HEK293 (cell line): ENCODE measurements at regions not wholly inside any gene's neighbourhood (a gene's known extent, or its start where the extent isn't known, plus 50 kb on each side); places are given as distances from the start of the nearest gene placed in this dataset.

Source experiments
- CTCF ChIA-PET: fragments of 350-600 bp; formaldehyde crosslinking; extraction: SDS; loops from one replicate; lab custom pipeline; 2021; ENCODE audit warnings: antibody characterized with exemption; lab: Yijun Ruan, JAX
- POLR2A ChIA-PET: fragments of 300-600 bp; formaldehyde crosslinking; extraction: SDS; loops from one replicate; lab custom pipeline; 2020; ENCODE audit warnings: antibody characterized with exemption, inconsistent platforms; lab: Yijun Ruan, JAX
- H3K27ac ChIP-seq: fragments of 200-500 bp; sonication (Bioruptor generic); 2 replicates; pipeline ENCODE4 v1.5.1; 2014; ENCODE audit warnings: low read depth, low read length, control low read depth, inconsistent platforms; ENCODE audit errors: extremely low read depth
- H3K36me3 ChIP-seq, 2 experiments: fragments of 200-500 bp in 1 of 2; sonication (Bioruptor generic) in 1 of 2; 1 replicate in 1 of 2; 2 replicates in 1 of 2; pipeline ENCODE4 v1.5.1; 2014 to 2017; ENCODE audit warnings: inconsistent platforms in 2 of 2, low read length in 2 of 2; ENCODE audit not compliant: control insufficient read depth in 2 of 2, insufficient read depth in 1 of 2
- H3K4me1 ChIP-seq: fragments of 200-500 bp; sonication (Bioruptor generic); 2 replicates; pipeline ENCODE4 v1.5.1; 2014; ENCODE audit warnings: mild to moderate bottlenecking, low read length, inconsistent platforms; ENCODE audit not compliant: control insufficient read depth, insufficient read depth
- H3K4me3 ChIP-seq: 2 replicates; pipeline ENCODE4 v1.5.1; 2011; ENCODE audit warnings: low read depth, mild to moderate bottlenecking, control low read depth, low read length, moderate library complexity
- H3K9me3 ChIP-seq: fragments of 200-500 bp; sonication (Bioruptor generic); 2 replicates; pipeline ENCODE4 v1.5.1; 2014; ENCODE audit warnings: low read depth, low read length, inconsistent platforms; ENCODE audit not compliant: control insufficient read depth, insufficient read depth
- PATZ1 ChIP-seq: fragments of 450-650 bp; formaldehyde crosslinking; IDR thresholded peaks from 2 replicates; pipeline ENCODE4 v1.5.1; 2016; ENCODE audit warnings: missing biosample characterization, missing genetic modification characterization
- PRDM4 ChIP-seq: fragments of 450-650 bp; formaldehyde crosslinking; IDR thresholded peaks from 2 replicates; pipeline ENCODE4 v1.5.1; 2017; ENCODE audit warnings: missing biosample characterization, missing genetic modification characterization
- SCRT2 ChIP-seq: fragments of 450-650 bp; formaldehyde crosslinking; IDR thresholded peaks from 2 replicates; pipeline ENCODE4 v1.5.1; 2016; ENCODE audit warnings: missing biosample characterization, missing genetic modification characterization
- TSHZ1 ChIP-seq: fragments of 450-650 bp; formaldehyde crosslinking; IDR thresholded peaks from 2 replicates; pipeline ENCODE4 v1.5.1; 2016; ENCODE audit warnings: missing biosample characterization, missing genetic modification characterization, borderline replicate concordance
- ZBTB26 ChIP-seq: fragments of 450-650 bp; formaldehyde crosslinking; optimal IDR thresholded peaks from 2 replicates; pipeline ENCODE3; 2016; ENCODE audit warnings: missing biosample characterization, mild to moderate bottlenecking, missing genetic modification characterization
- ZNF140 ChIP-seq: fragments of 450-650 bp; formaldehyde crosslinking; IDR thresholded peaks from 2 replicates; pipeline ENCODE4 v1.5.1; 2016; ENCODE audit warnings: missing biosample characterization, missing genetic modification characterization
- ZNF248 ChIP-seq: fragments of 450-650 bp; formaldehyde crosslinking; IDR thresholded peaks from 2 replicates; pipeline ENCODE4 v1.5.1; 2017; ENCODE audit warnings: missing biosample characterization, missing genetic modification characterization
- ZNF366 ChIP-seq: fragments of 450-650 bp; formaldehyde crosslinking; conservative IDR thresholded peaks from 2 replicates; pipeline ENCODE4 v1.5.1; 2016; ENCODE audit warnings: missing biosample characterization, missing genetic modification characterization
- ZNF426 ChIP-seq: fragments of 450-650 bp; formaldehyde crosslinking; IDR thresholded peaks from 2 replicates; pipeline ENCODE4 v1.5.1; 2017; ENCODE audit warnings: missing biosample characterization, missing genetic modification characterization, mild to moderate bottlenecking, inconsistent platforms, moderate library complexity
- ZNF544 ChIP-seq: fragments of 450-650 bp; formaldehyde crosslinking; IDR thresholded peaks from 2 replicates; pipeline ENCODE4 v1.5.0; 2017; ENCODE audit warnings: missing biosample characterization, missing genetic modification characterization
- ZNF555 ChIP-seq: fragments of 450-650 bp; formaldehyde crosslinking; conservative IDR thresholded peaks from 2 replicates; pipeline ENCODE4 v1.5.1; 2017; ENCODE audit warnings: missing biosample characterization, mild to moderate bottlenecking, missing genetic modification characterization, inconsistent platforms
- ZNF621 ChIP-seq: fragments of 450-650 bp; formaldehyde crosslinking; IDR thresholded peaks from 2 replicates; pipeline ENCODE4 v1.5.1; 2017; ENCODE audit warnings: missing biosample characterization, missing genetic modification characterization
- ZNF747 ChIP-seq: fragments of 450-650 bp; formaldehyde crosslinking; IDR thresholded peaks from 2 replicates; pipeline ENCODE4 v1.5.1; 2016; ENCODE audit warnings: missing biosample characterization, missing genetic modification characterization
- ZSCAN5A ChIP-seq: fragments of 450-650 bp; formaldehyde crosslinking; IDR thresholded peaks from 2 replicates; pipeline ENCODE4 v1.5.1; 2016; ENCODE audit warnings: missing biosample characterization, missing genetic modification characterization
- TF ChIP-seq, protein P1 (sequence below): fragments of 450-650 bp; formaldehyde crosslinking; IDR thresholded peaks from 2 replicates; pipeline ENCODE4 v1.5.1; 2016; ENCODE audit warnings: missing biosample characterization, missing genetic modification characterization, low read depth

DNA sequence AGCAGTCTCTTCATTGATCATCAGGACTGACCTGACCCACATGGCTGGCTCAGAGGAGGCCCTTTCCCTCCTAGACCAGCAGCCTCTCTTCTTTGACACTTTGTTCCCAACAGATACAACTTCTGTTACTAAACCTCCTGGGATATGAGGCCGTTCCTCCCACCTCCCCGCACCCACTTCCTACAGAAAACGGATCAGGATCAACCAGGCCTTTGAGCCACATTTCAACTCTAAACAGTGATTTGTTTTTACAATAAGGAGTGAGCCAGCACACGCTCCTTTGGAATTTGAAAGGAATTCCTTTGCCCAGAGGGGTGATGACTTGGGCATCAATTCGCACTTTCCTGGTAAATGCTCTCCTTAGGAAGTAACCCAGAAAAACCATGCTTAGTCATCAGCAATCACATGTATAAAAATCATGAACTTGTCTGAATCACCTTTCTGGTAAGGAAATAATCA, 180.4 kb downstream of the FAM124B start (continued):
- TF ChIP-seq ZBTB26 = no peak
- no peak for TF ChIP-seq ZNF747 (tag by site-specific recombination)
- TF ChIP-seq ZNF621 (tag by site-specific recombination) = no peak
- no peak for TF ChIP-seq ZNF248 (tag by site-specific recombination)
- TF ChIP-seq ZNF544 (tag by site-specific recombination) = no peak
- TF ChIP-seq PATZ1 (tag by site-specific recombination) = no peak
- no peak for TF ChIP-seq ZNF140 (tag by site-specific recombination)

DNA sequence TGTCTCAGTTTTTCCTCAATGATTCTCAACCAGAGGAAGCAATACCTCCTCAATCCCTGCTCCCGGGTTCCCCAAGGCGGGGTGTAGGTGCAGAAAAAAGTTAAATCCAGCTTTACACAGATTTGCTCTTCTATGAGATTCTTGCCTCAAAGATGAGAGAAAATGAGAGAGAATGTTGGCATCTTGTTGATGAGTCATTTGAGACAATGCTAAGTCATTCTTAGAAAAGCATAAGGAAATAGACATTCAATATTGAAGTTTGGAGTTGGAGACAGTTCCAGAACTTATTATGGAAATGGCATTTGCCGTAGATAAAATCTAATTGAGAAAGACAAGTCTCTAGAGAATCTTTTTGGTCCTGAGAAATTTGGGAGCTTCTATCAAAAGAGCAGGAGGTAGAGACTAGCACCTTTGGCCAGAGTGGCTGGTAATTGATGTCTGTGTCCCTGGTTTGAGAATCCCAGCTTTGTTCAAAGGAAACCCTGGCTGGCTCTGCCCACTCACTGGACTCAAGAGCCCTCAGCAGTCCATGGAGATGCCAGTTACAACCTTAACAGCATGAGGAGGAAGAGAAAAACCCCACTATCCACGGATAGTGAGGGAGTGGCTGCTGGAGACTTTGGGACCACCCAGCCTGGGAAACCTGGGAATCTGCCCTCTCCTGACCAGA, 181.2 kb downstream of the FAM124B start:
- no peak overlapping the region for H3K27ac ChIP-seq
- no peaks in the 10 kb centered on the region for H3K4me1 ChIP-seq
- TF ChIP-seq ZNF555 (tag by site-specific recombination) (no peak), TSHZ1 (no peak), PRDM4 (no peak), ZNF426 (no peak), SCRT2 (tag by site-specific recombination) (no peak), ZSCAN5A (tag by site-specific recombination) (no peak), ZNF366 (tag by site-specific recombination) (no peak)
- TF ChIP-seq, protein P1, sequence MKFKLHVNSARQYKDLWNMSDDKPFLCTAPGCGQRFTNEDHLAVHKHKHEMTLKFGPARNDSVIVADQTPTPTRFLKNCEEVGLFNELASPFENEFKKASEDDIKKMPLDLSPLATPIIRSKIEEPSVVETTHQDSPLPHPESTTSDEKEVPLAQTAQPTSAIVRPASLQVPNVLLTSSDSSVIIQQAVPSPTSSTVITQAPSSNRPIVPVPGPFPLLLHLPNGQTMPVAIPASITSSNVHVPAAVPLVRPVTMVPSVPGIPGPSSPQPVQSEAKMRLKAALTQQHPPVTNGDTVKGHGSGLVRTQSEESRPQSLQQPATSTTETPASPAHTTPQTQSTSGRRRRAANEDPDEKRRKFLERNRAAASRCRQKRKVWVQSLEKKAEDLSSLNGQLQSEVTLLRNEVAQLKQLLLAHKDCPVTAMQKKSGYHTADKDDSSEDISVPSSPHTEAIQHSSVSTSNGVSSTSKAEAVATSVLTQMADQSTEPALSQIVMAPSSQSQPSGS (tag by site-specific recombination) = no peak
- ChIA-PET POLR2A (no interaction called here), CTCF (interaction anchor here (0.6 kb wide), 2 partner anchors 132 to 226 kb away, joined by 3 to 4 read pairs; no protein-coding TSS in a partner anchor)
- H3K4me3 ChIP-seq = no peak overlapping the region
- no peaks in the 10 kb centered on the region for H3K36me3 ChIP-seq
- no peaks in the 10 kb centered on the region for H3K9me3 ChIP-seq
